ENCODE measurements at regions not wholly inside any gene's neighbourhood (a gene's known extent, or its start where the extent isn't known, plus 50 kb on each side); places are given as distances from the start of the nearest gene placed in this dataset.

GRCh38 chr3:5494905-5495519 lies 307.5 kb downstream of the EDEM1 start:
- Mint-ChIP-seq H3K27me3 (ENCODE audit: low read depth) (peaks cover 11% of the 10 kb centered on the region), H3K36me3 (ENCODE audit: low read depth) (no peaks in the 10 kb centered on the region), H3K9me3 (peaks cover 2% of the 10 kb centered on the region), H3K4me3 (no peak overlapping the region), H3K27ac (ENCODE audit: unreplicated experiment) (no peak overlapping the region), H3K4me1 (no peaks in the 10 kb centered on the region)
- TF ChIP-seq, protein P1, sequence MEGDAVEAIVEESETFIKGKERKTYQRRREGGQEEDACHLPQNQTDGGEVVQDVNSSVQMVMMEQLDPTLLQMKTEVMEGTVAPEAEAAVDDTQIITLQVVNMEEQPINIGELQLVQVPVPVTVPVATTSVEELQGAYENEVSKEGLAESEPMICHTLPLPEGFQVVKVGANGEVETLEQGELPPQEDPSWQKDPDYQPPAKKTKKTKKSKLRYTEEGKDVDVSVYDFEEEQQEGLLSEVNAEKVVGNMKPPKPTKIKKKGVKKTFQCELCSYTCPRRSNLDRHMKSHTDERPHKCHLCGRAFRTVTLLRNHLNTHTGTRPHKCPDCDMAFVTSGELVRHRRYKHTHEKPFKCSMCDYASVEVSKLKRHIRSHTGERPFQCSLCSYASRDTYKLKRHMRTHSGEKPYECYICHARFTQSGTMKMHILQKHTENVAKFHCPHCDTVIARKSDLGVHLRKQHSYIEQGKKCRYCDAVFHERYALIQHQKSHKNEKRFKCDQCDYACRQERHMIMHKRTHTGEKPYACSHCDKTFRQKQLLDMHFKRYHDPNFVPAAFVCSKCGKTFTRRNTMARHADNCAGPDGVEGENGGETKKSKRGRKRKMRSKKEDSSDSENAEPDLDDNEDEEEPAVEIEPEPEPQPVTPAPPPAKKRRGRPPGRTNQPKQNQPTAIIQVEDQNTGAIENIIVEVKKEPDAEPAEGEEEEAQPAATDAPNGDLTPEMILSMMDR (conservative IDR thresholded peaks at IDR 0.05): no peak
- DNase-seq (ENCODE audit: low read depth, low spot score): no peak

DNA sequence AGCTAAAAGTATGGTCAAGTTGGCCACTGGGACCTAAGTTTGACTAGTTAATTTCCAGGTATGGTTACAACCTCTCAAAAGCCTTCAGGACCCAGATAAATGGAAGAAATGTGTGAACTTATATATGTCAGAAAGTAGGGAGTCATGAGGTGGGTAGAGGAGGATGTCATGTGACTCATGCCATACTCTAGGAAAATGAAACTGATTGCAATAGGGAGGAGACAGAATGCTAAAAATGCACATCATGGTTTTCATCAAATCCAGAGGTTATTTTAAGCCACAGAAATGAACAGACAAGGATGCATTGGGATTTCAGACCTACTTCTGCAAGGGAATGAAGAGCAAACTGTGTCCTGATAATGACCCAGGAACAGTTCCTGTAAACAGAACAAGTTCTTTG lies 310.0 kb downstream of the EDEM1 start:
- Mint-ChIP-seq H3K9me3 (peaks cover 2% of the 10 kb centered on the region), H3K36me3 (ENCODE audit: low read depth) (no peaks in the 10 kb centered on the region), H3K4me3 (no peak overlapping the region), H3K4me1 (no peaks in the 10 kb centered on the region), H3K27me3 (ENCODE audit: low read depth) (peaks cover 3% of the 10 kb centered on the region), H3K27ac (ENCODE audit: unreplicated experiment) (no peak overlapping the region)
- TF ChIP-seq, protein P1 (conservative IDR thresholded peaks at IDR 0.05): no peak
- no peak for DNase-seq (ENCODE audit: low read depth, low spot score)

- peaks cover 3% of the 10 kb centered on the region for H3K27me3 Mint-ChIP-seq (ENCODE audit: low read depth)
- TF ChIP-seq, protein P1 (conservative IDR thresholded peaks at IDR 0.05): no peak
- no peak for DNase-seq (ENCODE audit: low read depth, low spot score)
- H3K27ac Mint-ChIP-seq (ENCODE audit: unreplicated experiment): no peak overlapping the region
- H3K4me1 Mint-ChIP-seq: no peaks in the 10 kb centered on the region
- H3K9me3 Mint-ChIP-seq: peaks cover 2% of the 10 kb centered on the region
- H3K4me3 Mint-ChIP-seq: no peak overlapping the region
- H3K36me3 Mint-ChIP-seq (ENCODE audit: low read depth): no peaks in the 10 kb centered on the region
These were observed 311.5 kb downstream of the EDEM1 start for GRCh38 chr3:5498981-5499380.

DNA sequence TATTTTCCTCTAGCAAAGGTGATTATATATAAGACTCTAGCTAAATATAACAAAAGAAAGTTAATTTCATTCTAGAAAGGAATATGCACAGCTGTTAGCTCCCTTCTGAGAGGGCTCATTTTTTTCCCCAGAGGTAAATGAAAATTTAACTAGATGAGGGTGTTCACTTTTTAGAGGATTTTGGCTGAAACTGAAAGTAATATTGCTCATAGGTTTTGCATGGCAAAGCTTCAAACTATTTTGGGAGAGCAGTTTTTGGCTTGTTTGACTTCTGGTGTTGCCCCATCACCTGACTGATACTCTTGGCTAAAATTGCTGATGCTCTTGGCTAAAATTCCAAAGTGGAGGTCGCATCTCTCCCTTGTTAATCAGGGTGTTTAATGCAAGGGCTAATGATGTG lies 311.9 kb downstream of the EDEM1 start:
- no peaks in the 10 kb centered on the region for H3K4me1 Mint-ChIP-seq
- no peaks in the 10 kb centered on the region for H3K36me3 Mint-ChIP-seq (ENCODE audit: low read depth)
- peaks cover 3% of the 10 kb centered on the region for H3K27me3 Mint-ChIP-seq (ENCODE audit: low read depth)
- no peak overlapping the region for H3K4me3 Mint-ChIP-seq
- H3K9me3 Mint-ChIP-seq: no peaks in the 10 kb centered on the region
- TF ChIP-seq, protein P1 (conservative IDR thresholded peaks at IDR 0.05): no peak
- no peak for DNase-seq (ENCODE audit: low read depth, low spot score)
- H3K27ac Mint-ChIP-seq (ENCODE audit: unreplicated experiment): no peak overlapping the region

DNA sequence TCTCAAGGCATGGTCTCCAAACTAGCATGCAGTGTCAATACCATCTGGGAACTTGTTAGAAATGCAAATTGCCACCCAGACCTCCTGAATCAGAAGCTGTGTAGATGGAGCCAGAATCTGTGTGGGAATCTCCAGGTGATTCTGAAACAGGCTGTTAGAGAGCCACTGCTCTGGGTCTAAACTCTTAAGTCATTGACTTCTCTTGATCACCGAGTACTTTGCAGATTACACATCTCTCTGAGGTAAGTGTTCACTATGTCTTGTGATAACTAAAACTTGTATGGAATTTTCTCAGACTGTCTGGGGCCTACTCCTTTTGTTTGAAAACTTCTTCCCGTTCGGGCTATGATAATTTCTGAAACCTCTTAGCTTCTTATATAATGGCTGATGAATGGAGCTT lies 315.6 kb downstream of the EDEM1 start:
- Mint-ChIP-seq H3K36me3 (ENCODE audit: low read depth) (peaks cover 2% of the 10 kb centered on the region), H3K27ac (ENCODE audit: unreplicated experiment) (no peak overlapping the region), H3K4me3 (no peak overlapping the region), H3K4me1 (no peaks in the 10 kb centered on the region), H3K27me3 (ENCODE audit: low read depth) (no peaks in the 10 kb centered on the region), H3K9me3 (peaks cover 3% of the 10 kb centered on the region)
- no peak for DNase-seq (ENCODE audit: low read depth, low spot score)
- TF ChIP-seq, protein P1 (conservative IDR thresholded peaks at IDR 0.05): no peak

All from neural crest cell (in vitro differentiated cells).